Neural cell (in vitro differentiated cells): ENCODE measurements at regions not wholly inside any gene's neighbourhood (a gene's known extent, or its start where the extent isn't known, plus 50 kb on each side); places are given as distances from the start of the nearest gene placed in this dataset.

ENCODE experiments used
- EP300 ChIP-seq: fragments of 450-650 bp; conservative IDR thresholded peaks from 2 replicates; pipeline ENCODE4 v1.6.1; 2014; ENCODE audit warnings: antibody characterized with exemption, mild to moderate bottlenecking, moderate library complexity; ENCODE audit not compliant: poor library complexity, severe bottlenecking
- EZH2 ChIP-seq: fragments of 200-600, 300-800 bp; shearing (Covaris generic), sonication (generic); IDR thresholded peaks from 2 replicates; pipeline ENCODE4 v1.6.1; 2014; ENCODE audit warnings: antibody characterized with exemption, low read length, borderline replicate concordance, mild to moderate bottlenecking; ENCODE audit not compliant: insufficient read depth, poor library complexity, severe bottlenecking
- MXI1 ChIP-seq: fragments of 450-650 bp; conservative IDR thresholded peaks from 2 replicates; pipeline ENCODE4 v1.6.1; 2014; ENCODE audit warnings: antibody characterized with exemption, mild to moderate bottlenecking; ENCODE audit not compliant: poor library complexity, severe bottlenecking
- POLR2AphosphoS5 ChIP-seq: IDR thresholded peaks from 2 replicates; pipeline ENCODE4 v1.6.1; 2012
- RAD21 ChIP-seq: fragments of 450-650 bp; conservative IDR thresholded peaks from 2 replicates; pipeline ENCODE4 v1.6.1; 2014; ENCODE audit warnings: antibody characterized with exemption, mild to moderate bottlenecking, moderate library complexity
- SMC3 ChIP-seq: fragments of 450-650 bp; conservative IDR thresholded peaks from 2 replicates; pipeline ENCODE4 v1.6.1; 2014; ENCODE audit warnings: antibody characterized with exemption, mild to moderate bottlenecking, moderate library complexity; ENCODE audit not compliant: poor library complexity
- TAF1 ChIP-seq: IDR thresholded peaks from 2 replicates; pipeline ENCODE4 v1.6.1; 2012; ENCODE audit warnings: low read depth
- TF ChIP-seq, protein P1 (sequence below): fragments of 450-650 bp; IDR thresholded peaks from 2 replicates; pipeline ENCODE4 v1.5.1; 2014; ENCODE audit warnings: antibody characterized with exemption, mild to moderate bottlenecking, moderate library complexity; ENCODE audit not compliant: poor library complexity, severe bottlenecking
- TF ChIP-seq, protein P2 (sequence below): IDR thresholded peaks from 2 replicates; pipeline ENCODE4 v1.6.1; 2012; ENCODE audit warnings: borderline replicate concordance

- TF ChIP-seq TAF1 (no peak), EP300 (no peak), EZH2 (no peak), POLR2AphosphoS5 (no peak), SMC3 (no peak), RAD21 (no peak), MXI1 (no peak)
- TF ChIP-seq, protein P1, sequence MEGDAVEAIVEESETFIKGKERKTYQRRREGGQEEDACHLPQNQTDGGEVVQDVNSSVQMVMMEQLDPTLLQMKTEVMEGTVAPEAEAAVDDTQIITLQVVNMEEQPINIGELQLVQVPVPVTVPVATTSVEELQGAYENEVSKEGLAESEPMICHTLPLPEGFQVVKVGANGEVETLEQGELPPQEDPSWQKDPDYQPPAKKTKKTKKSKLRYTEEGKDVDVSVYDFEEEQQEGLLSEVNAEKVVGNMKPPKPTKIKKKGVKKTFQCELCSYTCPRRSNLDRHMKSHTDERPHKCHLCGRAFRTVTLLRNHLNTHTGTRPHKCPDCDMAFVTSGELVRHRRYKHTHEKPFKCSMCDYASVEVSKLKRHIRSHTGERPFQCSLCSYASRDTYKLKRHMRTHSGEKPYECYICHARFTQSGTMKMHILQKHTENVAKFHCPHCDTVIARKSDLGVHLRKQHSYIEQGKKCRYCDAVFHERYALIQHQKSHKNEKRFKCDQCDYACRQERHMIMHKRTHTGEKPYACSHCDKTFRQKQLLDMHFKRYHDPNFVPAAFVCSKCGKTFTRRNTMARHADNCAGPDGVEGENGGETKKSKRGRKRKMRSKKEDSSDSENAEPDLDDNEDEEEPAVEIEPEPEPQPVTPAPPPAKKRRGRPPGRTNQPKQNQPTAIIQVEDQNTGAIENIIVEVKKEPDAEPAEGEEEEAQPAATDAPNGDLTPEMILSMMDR = no peak
- TF ChIP-seq, protein P2, sequence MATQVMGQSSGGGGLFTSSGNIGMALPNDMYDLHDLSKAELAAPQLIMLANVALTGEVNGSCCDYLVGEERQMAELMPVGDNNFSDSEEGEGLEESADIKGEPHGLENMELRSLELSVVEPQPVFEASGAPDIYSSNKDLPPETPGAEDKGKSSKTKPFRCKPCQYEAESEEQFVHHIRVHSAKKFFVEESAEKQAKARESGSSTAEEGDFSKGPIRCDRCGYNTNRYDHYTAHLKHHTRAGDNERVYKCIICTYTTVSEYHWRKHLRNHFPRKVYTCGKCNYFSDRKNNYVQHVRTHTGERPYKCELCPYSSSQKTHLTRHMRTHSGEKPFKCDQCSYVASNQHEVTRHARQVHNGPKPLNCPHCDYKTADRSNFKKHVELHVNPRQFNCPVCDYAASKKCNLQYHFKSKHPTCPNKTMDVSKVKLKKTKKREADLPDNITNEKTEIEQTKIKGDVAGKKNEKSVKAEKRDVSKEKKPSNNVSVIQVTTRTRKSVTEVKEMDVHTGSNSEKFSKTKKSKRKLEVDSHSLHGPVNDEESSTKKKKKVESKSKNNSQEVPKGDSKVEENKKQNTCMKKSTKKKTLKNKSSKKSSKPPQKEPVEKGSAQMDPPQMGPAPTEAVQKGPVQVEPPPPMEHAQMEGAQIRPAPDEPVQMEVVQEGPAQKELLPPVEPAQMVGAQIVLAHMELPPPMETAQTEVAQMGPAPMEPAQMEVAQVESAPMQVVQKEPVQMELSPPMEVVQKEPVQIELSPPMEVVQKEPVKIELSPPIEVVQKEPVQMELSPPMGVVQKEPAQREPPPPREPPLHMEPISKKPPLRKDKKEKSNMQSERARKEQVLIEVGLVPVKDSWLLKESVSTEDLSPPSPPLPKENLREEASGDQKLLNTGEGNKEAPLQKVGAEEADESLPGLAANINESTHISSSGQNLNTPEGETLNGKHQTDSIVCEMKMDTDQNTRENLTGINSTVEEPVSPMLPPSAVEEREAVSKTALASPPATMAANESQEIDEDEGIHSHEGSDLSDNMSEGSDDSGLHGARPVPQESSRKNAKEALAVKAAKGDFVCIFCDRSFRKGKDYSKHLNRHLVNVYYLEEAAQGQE = no peak
Observed at GRCh38 chr12:132422040-132422380, 67.9 kb upstream of the FBRSL1 start.
